ENCODE measurements at regions not wholly inside any gene's neighbourhood (a gene's known extent, or its start where the extent isn't known, plus 50 kb on each side); places are given as distances from the start of the nearest gene placed in this dataset.
"Not testable (repeated sequence)": the region's sequence is repeated elsewhere in the genome, so short reads cannot be mapped to it uniquely, and the experiment has no call there.

DNA sequence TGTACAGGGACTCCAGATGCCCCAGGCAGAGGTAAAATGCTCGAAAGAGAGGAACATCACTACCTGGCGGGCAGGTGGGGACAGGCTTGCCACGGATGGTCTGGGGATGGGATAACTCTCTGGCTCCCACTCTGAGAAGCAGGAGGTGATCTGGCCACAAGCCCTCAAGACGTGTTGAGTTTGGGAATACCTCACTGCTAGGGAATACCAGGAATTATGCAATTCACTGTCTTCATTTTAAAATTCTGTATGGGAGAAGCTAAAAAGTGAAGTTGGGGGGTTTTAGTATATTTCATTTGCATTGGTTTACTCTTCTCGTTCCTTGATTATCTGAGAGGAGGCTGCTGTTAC, 510.4 kb downstream of the CCDC171 start:
- Histone ChIP-seq H3K9me3 (ENCODE audit: control insufficient read depth in 1 of 2, insufficient read depth in 1 of 2, low read length in 2 of 2) (peaks cover 0 to 9% of the 10 kb centered on the region in 2 experiments), H3K4me1 (ENCODE audit: insufficient read depth, low read length) (no peaks in the 10 kb centered on the region), H3K36me3 (ENCODE audit: insufficient read depth, low read length) (no peaks in the 10 kb centered on the region), H3K4me3 (ENCODE audit: low read length) (no peak overlapping the region), H3K27me3 (ENCODE audit: control insufficient read depth in 1 of 2, insufficient read depth in 2 of 2, low read length in 2 of 2) (no peaks in the 10 kb centered on the region), H3K27ac (ENCODE audit: low read depth in 1 of 2, low read length in 2 of 2) (no peak overlapping the region)
- no peak for TF ChIP-seq CTCF (IDR thresholded peaks at IDR 0.05)
- intact Hi-C loops (cut with DNase I, micrococcal nuclease), result no loop called here
- no peaks in the 10 kb centered on the region for H3K27me3 Mint-ChIP-seq
- ChIA-PET POLR2A (no interaction called here), CTCF (no interaction called here)
- no peak overlapping the region for H3K4me3 Mint-ChIP-seq
- H3K9me3 Mint-ChIP-seq, result peaks cover 5% of the 10 kb centered on the region
- no peak overlapping the region for H3K27ac Mint-ChIP-seq
- ATAC-seq (ENCODE audit: poor library complexity) (no peak), DNase-seq (no peak)
- H3K4me1 Mint-ChIP-seq (ENCODE audit: low read depth), result peaks cover 10% of the 10 kb centered on the region
- no peaks in the 10 kb centered on the region for H3K36me3 Mint-ChIP-seq (ENCODE audit: low read depth)

DNA sequence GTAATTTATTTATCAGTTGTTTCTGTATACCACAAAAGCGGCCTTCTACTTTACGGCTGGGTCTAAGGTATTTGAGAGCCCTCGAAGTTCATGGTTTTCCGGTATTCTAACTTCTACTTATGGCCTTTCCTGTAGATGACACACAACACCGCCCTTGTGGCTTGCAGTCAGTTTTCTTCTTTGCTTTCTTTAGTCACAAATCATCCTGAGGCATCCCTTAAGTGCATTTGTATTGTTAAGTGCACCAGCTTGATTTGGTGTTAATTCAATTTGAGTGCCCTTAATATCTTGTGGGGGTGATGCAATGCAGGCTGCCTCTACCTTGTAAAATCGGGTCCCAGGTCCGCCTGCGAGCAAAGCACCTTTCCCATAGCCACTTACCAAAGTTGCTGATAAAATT, 511.9 kb downstream of the CCDC171 start:
- H3K4me3 ChIP-seq (ENCODE audit: low read length), result no peak overlapping the region
- Mint-ChIP-seq H3K4me1 (ENCODE audit: low read depth) (no peaks in the 10 kb centered on the region), H3K36me3 (ENCODE audit: low read depth) (no peaks in the 10 kb centered on the region), H3K4me3 (no peak overlapping the region), H3K9me3 (peaks cover 5% of the 10 kb centered on the region), H3K27me3 (no peaks in the 10 kb centered on the region), H3K27ac (no peak overlapping the region)
- ATAC-seq (ENCODE audit: poor library complexity) (no peak), DNase-seq (no peak)
- H3K27me3 ChIP-seq (ENCODE audit: control insufficient read depth in 1 of 2, insufficient read depth in 2 of 2, low read length in 2 of 2), result no peaks in the 10 kb centered on the region
- ChIA-PET POLR2A (no interaction called here), CTCF (no interaction called here)
- H3K27ac ChIP-seq (ENCODE audit: low read depth in 1 of 2, low read length in 2 of 2), result no peak overlapping the region
- intact Hi-C loops (cut with DNase I, micrococcal nuclease), result no loop called here
- no peaks in the 10 kb centered on the region for H3K4me1 ChIP-seq (ENCODE audit: insufficient read depth, low read length)
- H3K9me3 ChIP-seq (ENCODE audit: control insufficient read depth in 1 of 2, insufficient read depth in 1 of 2, low read length in 2 of 2), result peaks cover 0 to 18% of the 10 kb centered on the region in 2 experiments
- TF ChIP-seq CTCF (IDR thresholded peaks at IDR 0.05), result no peak
- H3K36me3 ChIP-seq (ENCODE audit: insufficient read depth, low read length), result no peaks in the 10 kb centered on the region

GRCh38 chr9:16066201-16066600, 513.4 kb downstream of the CCDC171 start:
- DNase-seq; H3K27ac ChIP-seq (ENCODE audit: low read depth in 1 of 2, low read length in 2 of 2); CTCF ChIA-PET; ATAC-seq (ENCODE audit: poor library complexity); H3K27me3 Mint-ChIP-seq; H3K4me1 ChIP-seq (ENCODE audit: insufficient read depth, low read length); H3K4me3 ChIP-seq (ENCODE audit: low read length); H3K36me3 ChIP-seq (ENCODE audit: insufficient read depth, low read length); H3K9me3 Mint-ChIP-seq; H3K4me1 Mint-ChIP-seq (ENCODE audit: low read depth); intact Hi-C loops (cut with DNase I, micrococcal nuclease); H3K4me3 Mint-ChIP-seq; H3K27ac Mint-ChIP-seq; POLR2A ChIA-PET; H3K27me3 ChIP-seq (ENCODE audit: control insufficient read depth in 1 of 2, insufficient read depth in 2 of 2, low read length in 2 of 2); H3K36me3 Mint-ChIP-seq (ENCODE audit: low read depth): not testable (repeated sequence)
- H3K9me3 ChIP-seq (ENCODE audit: control insufficient read depth in 1 of 2, insufficient read depth in 1 of 2, low read length in 2 of 2), result peaks cover 0 to 21% of the 10 kb centered on the region in 2 experiments

DNA sequence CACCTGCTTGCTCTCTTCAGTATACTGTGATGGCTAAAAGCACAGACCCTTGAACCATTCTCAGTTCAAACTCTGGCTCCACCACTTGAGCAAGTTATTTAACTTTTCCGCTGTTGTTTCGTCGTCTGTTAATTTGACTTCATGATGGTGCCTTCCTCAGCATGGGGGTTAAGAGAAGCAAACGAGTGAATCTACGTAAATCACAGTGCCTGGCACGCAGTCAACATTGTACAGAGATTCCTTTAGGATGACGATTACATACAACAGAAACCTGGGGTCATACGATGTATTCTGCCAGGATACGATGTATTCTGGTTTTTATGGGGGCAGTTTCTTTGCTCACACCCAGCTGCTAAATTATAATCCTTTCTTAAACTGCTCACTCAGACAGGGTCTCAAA, 515.6 kb downstream of the CCDC171 start:
- intact Hi-C loops (cut with DNase I, micrococcal nuclease), result no loop called here
- no peaks in the 10 kb centered on the region for H3K27me3 ChIP-seq (ENCODE audit: control insufficient read depth in 1 of 2, insufficient read depth in 2 of 2, low read length in 2 of 2)
- ChIA-PET POLR2A (no interaction called here), CTCF (no interaction called here)
- no peak overlapping the region for H3K27ac ChIP-seq (ENCODE audit: low read depth in 1 of 2, low read length in 2 of 2)
- DNase-seq (no peak), ATAC-seq (ENCODE audit: poor library complexity) (no peak)
- peaks cover 4% of the 10 kb centered on the region for H3K9me3 Mint-ChIP-seq
- no peaks in the 10 kb centered on the region for H3K4me1 ChIP-seq (ENCODE audit: insufficient read depth, low read length)
- no peaks in the 10 kb centered on the region for H3K36me3 Mint-ChIP-seq (ENCODE audit: low read depth)
- peaks cover 0 to 21% of the 10 kb centered on the region in 2 experiments for H3K9me3 ChIP-seq (ENCODE audit: control insufficient read depth in 1 of 2, insufficient read depth in 1 of 2, low read length in 2 of 2)
- no peak for TF ChIP-seq CTCF (IDR thresholded peaks at IDR 0.05)
- H3K36me3 ChIP-seq (ENCODE audit: insufficient read depth, low read length), result no peaks in the 10 kb centered on the region
- no peaks in the 10 kb centered on the region for H3K27me3 Mint-ChIP-seq
- H3K4me3 ChIP-seq (ENCODE audit: low read length), result no peak overlapping the region
- H3K4me3 Mint-ChIP-seq, result no peak overlapping the region
- no peak overlapping the region for H3K27ac Mint-ChIP-seq
- H3K4me1 Mint-ChIP-seq (ENCODE audit: low read depth), result no peaks in the 10 kb centered on the region

Measured in CD4-positive, alpha-beta T cell (primary cell).